WERI-Rb-1 (cell line): ENCODE measurements at regions not wholly inside any gene's neighbourhood (a gene's known extent, or its start where the extent isn't known, plus 50 kb on each side); places are given as distances from the start of the nearest gene placed in this dataset.
A peak's percentile ranks its signal among the peaks of the same experiment; 100 is the strongest.
"Not testable (repeated sequence)": the region's sequence is repeated elsewhere in the genome, so short reads cannot be mapped to it uniquely, and the experiment has no call there.

ENCODE experiments used
- DNase-seq: peaks from one replicate; pipeline ENCODE4 v3.0.0-alpha.2; 2020
- H3K27ac ChIP-seq: fragments of 250-450 bp; sonication (Bioruptor Pico); 2 replicates; pipeline ENCODE4 v1.5.1; 2020; ENCODE audit warnings: mild to moderate bottlenecking, moderate library complexity
- H3K27me3 ChIP-seq: fragments of 250-450 bp; sonication (Bioruptor Pico); 2 replicates; pipeline ENCODE4 v1.5.1; 2021; ENCODE audit warnings: mild to moderate bottlenecking, low read depth, moderate library complexity; ENCODE audit not compliant: insufficient read depth, severe bottlenecking
- H3K36me3 ChIP-seq: fragments of 250-450 bp; sonication (Bioruptor Pico); 2 replicates; pipeline ENCODE4 v1.5.1; 2020; ENCODE audit warnings: mild to moderate bottlenecking, moderate library complexity
- H3K4me3 ChIP-seq: 2 replicates; pipeline ENCODE4 v1.5.1; 2011; ENCODE audit warnings: low read depth, mild to moderate bottlenecking, control low read depth, low read length
- H3K9me3 ChIP-seq: fragments of 250-450 bp; sonication (Bioruptor Pico); 2 replicates; pipeline ENCODE4 v1.5.1; 2021; ENCODE audit warnings: mild to moderate bottlenecking, moderate library complexity; ENCODE audit not compliant: severe bottlenecking
- CTCF ChIP-seq: IDR thresholded peaks from 2 replicates; pipeline ENCODE4 v1.5.1; 2011; ENCODE audit warnings: low read depth, mild to moderate bottlenecking, control low read depth, inconsistent platforms, low read length

- Histone ChIP-seq H3K27ac (no peak overlapping the region), H3K27me3 (peaks cover 93% of the 10 kb centered on the region), H3K9me3 (no peaks in the 10 kb centered on the region), H3K4me3 (no peak overlapping the region), H3K36me3 (no peaks in the 10 kb centered on the region)
- TF ChIP-seq CTCF, result no peak
- DNase-seq, result no peak
These were observed 66.3 kb downstream of the MRPL36 start for GRCh38 chr5:1733369-1733768.

DNA sequence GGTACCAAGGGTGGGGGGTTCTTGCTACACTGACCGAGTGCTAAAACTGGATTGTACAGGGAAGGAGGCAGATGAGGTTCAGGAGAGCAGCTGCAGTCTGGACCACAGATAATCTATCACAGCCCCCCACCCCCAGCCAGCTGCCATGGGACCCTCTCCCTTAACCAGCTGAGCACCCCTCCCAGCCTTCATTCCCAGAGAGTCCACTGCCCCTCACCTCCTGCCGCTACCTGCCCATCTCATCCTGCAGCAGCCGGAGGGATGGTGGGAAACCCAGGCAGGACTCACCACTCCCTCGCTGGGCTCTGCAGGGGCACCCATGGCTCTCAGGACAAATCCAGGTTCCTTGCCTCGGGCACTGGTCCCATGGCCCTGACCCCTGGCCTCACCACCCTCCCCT, 66.7 kb downstream of the MRPL36 start:
- H3K4me3 ChIP-seq, result no peak overlapping the region
- DNase-seq, result no peak
- no peaks in the 10 kb centered on the region for H3K36me3 ChIP-seq
- H3K9me3 ChIP-seq, result no peaks in the 10 kb centered on the region
- no peak for TF ChIP-seq CTCF
- H3K27ac ChIP-seq, result no peak overlapping the region
- peaks cover 92% of the 10 kb centered on the region for H3K27me3 ChIP-seq

DNA sequence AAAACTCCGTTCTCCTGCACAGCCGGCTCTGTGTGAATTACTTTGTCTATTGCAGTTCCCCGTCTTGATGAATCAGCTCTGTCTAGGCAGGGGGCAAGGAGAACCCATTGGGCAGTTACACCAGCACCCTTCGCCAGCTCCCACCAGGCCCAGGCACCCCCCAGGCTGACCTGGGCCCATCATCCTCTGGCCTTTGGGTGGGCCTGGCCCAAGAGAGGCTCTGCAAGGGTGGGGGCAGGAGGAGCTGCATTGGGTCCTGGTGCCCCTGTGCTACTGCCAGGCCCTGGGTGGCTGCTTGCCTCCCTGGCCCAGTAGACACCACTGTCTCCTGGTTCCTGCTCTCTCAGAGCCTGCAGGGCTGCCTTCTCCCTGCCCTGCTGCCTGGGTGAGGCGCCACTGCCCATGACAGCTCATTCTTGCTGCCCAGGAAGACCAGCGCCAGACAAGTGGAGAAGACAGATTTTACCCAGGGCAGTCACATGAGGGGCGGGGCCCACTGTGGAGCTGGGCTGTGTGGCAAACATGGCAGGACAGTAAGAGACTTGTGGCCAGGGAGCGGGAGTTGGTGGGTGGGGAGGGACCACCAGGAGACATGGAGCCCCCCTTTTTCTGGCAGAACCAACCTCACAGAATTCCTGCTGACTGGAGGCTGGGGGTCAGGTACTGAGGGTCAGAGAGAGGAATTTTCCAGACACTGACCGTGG, 67.2 kb downstream of the MRPL36 start:
- TF ChIP-seq CTCF, result no peak
- H3K9me3 ChIP-seq, result no peaks in the 10 kb centered on the region
- DNase-seq, result no peak
- H3K27ac ChIP-seq, result no peak overlapping the region
- H3K4me3 ChIP-seq, result no peak overlapping the region
- H3K27me3 ChIP-seq, result peaks cover 92% of the 10 kb centered on the region
- no peaks in the 10 kb centered on the region for H3K36me3 ChIP-seq

DNA sequence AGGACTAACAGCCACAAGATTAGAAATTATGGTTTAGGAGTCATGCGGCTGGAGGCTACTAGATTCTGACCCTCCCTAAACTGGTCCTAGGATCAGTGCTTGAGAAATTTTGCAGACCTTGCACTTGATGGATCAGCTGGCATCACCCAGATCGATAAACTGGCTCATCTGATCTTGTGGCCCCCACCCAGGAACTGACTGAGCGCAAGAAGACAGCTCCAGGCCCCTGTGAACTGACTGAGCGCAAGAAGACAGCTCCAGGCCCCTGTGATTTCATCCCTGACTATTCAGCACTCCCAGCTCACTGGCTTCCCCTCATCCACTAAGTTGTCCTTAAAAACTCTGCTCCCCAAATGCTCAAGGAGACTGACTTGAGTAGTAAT, 67.8 kb downstream of the MRPL36 start:
- H3K27me3 ChIP-seq, result peaks cover 92% of the 10 kb centered on the region
- not testable (repeated sequence) for H3K36me3 ChIP-seq, H3K9me3 ChIP-seq, H3K27ac ChIP-seq, DNase-seq, H3K4me3 ChIP-seq

GRCh38 chr5:1731091-1731639, 68.5 kb downstream of the MRPL36 start:
- H3K36me3 ChIP-seq, result no peaks in the 10 kb centered on the region
- H3K27ac ChIP-seq, result no peak overlapping the region
- no peak for TF ChIP-seq CTCF
- no peak for DNase-seq
- no peak overlapping the region for H3K4me3 ChIP-seq
- peaks cover 92% of the 10 kb centered on the region for H3K27me3 ChIP-seq
- no peaks in the 10 kb centered on the region for H3K9me3 ChIP-seq

GRCh38 chr5:1730487-1730847, 69.2 kb downstream of the MRPL36 start:
- TF ChIP-seq CTCF, result no peak
- H3K27ac ChIP-seq, result no peak overlapping the region
- no peaks in the 10 kb centered on the region for H3K9me3 ChIP-seq
- no peaks in the 10 kb centered on the region for H3K36me3 ChIP-seq
- peak; percentile 5 for DNase-seq
- no peak overlapping the region for H3K4me3 ChIP-seq
- H3K27me3 ChIP-seq, result peaks cover 86% of the 10 kb centered on the region
